Fibroblast of mammary gland (primary cell): ENCODE measurements at regions not wholly inside any gene's neighbourhood (a gene's known extent, or its start where the extent isn't known, plus 50 kb on each side); places are given as distances from the start of the nearest gene placed in this dataset.
"Not testable (repeated sequence)": the region's sequence is repeated elsewhere in the genome, so short reads cannot be mapped to it uniquely, and the experiment has no call there.

Experiments
- DNase-seq: peaks from one replicate; pipeline ENCODE4 v3.0.0-alpha.2; 2010; ENCODE audit warnings: low read depth
- H3K4me3 ChIP-seq: 2 replicates; pipeline ENCODE4 v1.5.1; 2011; ENCODE audit warnings: low read depth, mild to moderate bottlenecking, low read length, moderate library complexity; ENCODE audit not compliant: control insufficient read depth
- TF ChIP-seq, protein P1 (sequence below): conservative IDR thresholded peaks from 2 replicates; pipeline ENCODE4 v1.5.1; 2011; ENCODE audit warnings: low read depth, low read length, inconsistent platforms; ENCODE audit not compliant: control insufficient read depth, insufficient read depth

DNA sequence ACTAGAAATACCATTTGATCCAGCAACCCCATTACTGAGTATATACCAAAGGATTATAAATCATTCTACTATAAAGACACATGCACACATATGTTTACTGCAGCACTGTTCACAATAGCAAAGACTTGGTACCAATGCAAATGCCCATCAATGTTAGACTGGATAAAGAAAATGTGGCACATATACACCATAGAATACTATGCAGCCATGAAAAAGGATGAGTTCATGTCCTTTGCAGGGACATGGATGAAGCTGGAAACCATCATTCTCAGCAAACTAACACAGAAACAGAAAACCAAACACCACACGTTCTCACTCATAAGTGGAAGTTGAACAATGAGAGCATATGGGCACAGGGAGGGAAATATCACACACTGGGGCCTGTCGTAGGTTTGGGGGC lies 106.0 kb downstream of the SPATA18 start:
- not testable (repeated sequence) for DNase-seq

DNA sequence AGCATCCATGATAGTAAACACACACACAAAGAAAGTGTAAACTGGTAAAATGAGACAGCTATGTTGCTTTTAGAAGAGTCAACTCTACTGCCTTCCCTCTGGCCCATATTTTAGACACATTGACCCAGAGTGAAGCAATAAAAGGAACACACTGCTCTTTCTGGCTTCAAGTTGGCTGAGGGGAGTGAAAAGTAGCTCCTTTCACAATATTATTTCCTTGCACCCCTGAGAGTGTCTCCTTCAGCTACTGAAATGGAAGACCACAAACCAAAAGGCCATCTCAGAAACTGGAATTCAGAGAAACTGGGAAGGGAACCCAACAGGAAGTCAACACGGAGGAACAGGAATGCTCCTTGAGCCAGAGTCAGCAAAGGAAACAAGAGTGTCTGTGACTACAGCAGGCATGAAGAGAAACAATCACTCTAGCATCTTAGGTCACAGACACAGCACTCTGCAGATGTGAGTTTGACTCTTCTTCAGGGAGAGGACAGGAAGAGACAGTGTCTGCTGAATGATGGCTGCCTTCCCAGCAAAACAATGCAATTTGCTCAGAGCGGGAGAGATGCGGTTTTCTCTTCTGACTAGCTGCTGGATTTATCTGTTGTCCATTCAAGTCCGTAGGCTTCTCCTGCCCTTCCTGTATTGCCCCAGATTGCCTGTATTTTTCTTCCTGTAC lies 106.7 kb downstream of the SPATA18 start:
- TF ChIP-seq, protein P1, sequence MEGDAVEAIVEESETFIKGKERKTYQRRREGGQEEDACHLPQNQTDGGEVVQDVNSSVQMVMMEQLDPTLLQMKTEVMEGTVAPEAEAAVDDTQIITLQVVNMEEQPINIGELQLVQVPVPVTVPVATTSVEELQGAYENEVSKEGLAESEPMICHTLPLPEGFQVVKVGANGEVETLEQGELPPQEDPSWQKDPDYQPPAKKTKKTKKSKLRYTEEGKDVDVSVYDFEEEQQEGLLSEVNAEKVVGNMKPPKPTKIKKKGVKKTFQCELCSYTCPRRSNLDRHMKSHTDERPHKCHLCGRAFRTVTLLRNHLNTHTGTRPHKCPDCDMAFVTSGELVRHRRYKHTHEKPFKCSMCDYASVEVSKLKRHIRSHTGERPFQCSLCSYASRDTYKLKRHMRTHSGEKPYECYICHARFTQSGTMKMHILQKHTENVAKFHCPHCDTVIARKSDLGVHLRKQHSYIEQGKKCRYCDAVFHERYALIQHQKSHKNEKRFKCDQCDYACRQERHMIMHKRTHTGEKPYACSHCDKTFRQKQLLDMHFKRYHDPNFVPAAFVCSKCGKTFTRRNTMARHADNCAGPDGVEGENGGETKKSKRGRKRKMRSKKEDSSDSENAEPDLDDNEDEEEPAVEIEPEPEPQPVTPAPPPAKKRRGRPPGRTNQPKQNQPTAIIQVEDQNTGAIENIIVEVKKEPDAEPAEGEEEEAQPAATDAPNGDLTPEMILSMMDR: no peak
- peak; percentile 67 for DNase-seq
- H3K4me3 ChIP-seq: no peak overlapping the region

More for the DNA sequence above, 106.0 kb downstream of the SPATA18 start:
- not testable (repeated sequence) for H3K4me3 ChIP-seq

DNA sequence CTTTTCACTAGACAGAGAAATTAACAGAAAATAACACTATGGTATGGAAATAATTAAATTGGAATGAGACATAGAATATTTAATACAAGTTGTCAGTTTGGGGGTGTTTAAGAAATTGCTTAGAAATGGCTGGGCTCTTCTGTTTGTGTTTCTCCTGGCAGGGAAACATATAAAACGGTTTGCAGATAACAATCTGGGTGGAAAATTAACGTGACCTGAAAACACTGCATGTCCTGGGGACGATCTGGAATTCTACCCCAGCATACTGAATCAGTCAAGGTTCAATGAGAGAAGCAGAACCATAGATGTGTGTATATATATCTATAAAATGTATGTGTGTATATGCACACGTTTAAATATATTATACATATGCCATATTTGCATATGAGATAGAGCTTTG lies 109.8 kb downstream of the SPATA18 start:
- TF ChIP-seq, protein P1: no peak
- no peak for DNase-seq
- no peak overlapping the region for H3K4me3 ChIP-seq

DNA sequence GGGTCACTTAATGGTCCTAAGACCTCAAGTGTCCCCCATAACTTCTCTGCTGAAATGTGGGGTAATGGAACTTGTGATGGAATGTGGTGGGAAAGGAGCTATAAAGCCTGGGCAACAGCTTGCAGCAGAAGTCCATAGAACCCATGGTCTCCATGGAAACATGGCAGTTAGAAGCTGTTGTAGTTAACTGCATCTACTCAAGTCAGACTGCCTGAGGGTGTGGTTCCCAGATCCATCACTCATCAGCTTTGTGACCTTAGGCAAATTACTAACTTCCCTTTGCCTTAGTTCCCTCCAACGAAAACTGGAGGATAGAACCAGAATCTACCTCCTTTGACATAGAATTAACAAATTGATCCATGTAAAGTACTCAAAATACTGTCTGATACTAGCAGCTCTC lies 113.0 kb downstream of the SPATA18 start:
- H3K4me3 ChIP-seq: no peak overlapping the region
- TF ChIP-seq, protein P1: no peak
- DNase-seq: no peak

DNA sequence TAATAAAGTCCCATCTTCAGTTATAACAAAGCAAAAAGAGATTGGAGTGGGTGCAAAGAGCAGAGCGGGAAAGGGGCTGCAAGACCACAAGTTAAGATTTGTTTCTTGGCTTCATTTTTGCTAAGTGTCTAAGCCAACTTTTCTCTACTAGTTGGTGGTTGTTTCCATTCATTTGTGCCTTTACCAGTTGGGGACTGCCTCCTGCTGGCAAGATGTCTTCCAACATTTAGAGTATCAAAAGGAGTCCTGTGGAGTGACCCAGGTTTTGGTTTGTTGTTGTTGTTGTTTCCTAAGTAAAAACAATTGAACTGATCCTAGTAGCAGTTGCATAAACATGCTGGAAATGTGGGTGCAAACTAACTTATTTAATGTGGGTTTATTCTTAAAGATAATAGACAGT lies 121.1 kb downstream of the SPATA18 start:
- H3K4me3 ChIP-seq: no peak overlapping the region
- DNase-seq: peak; percentile 36
- TF ChIP-seq, protein P1: peak; percentile 42

DNA sequence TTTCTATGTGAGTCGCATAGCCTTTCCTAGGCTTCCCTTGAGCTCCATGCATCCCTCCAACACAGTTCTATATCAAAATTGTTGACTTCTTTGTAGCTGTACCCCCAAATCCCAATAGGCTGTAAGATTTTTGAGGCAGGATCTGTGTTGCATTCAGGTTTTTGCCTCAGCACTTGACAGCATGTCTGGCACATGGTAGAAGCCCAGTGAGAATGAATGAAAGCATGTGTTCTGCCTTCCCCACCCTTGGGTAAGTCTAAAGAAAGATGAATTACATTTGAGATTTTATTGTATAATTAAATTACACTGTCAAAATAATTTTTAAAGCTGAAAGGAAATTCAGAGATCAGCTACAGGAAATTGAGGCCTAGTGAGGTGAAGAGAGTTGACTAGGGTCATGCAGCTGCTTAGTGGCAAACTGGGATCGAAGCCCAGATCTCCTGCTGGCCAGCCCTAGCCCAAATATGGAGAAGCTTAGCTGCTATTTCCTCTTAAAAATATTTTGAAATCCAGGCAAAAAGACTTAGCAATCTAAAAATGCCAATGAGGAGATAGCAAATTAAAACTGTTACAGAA lies 122.5 kb downstream of the SPATA18 start:
- H3K4me3 ChIP-seq: no peak overlapping the region
- peak; percentile 77 for DNase-seq
- TF ChIP-seq, protein P1: no peak

DNA sequence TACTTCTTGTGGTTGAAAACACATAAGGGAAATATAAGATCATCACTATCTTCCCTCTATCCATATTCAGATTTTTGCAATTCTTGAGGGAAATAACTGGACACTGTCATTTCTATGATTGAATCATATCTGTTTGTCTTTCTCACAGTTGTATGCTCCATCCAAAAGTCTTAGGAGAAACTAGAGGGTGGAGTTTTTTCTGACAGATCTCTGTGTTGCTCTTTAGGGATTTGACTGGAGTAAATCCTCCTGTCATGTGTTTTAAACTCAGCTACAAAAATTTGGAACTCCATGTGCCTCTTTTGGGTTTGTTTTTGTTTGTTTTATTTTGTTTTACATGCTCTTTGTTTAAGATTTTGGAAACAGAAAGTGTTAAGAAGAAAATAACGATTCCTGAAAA lies 136.5 kb downstream of the SPATA18 start:
- no peak overlapping the region for H3K4me3 ChIP-seq
- DNase-seq: no peak
- TF ChIP-seq, protein P1: no peak
